HG03175 (cell line): ENCODE measurements at regions not wholly inside any gene's neighbourhood (a gene's known extent, or its start where the extent isn't known, plus 50 kb on each side); places are given as distances from the start of the nearest gene placed in this dataset.

Experiments
- ATAC-seq: cut with Tn5 transposase; IDR thresholded peaks from one replicate; pipeline ENCODE4 v1.9.1; 2021; ENCODE audit warnings: mild to moderate bottlenecking, moderate library complexity; ENCODE audit not compliant: unreplicated experiment

GRCh38 chrX:23524467-23524866 lies 142.8 kb upstream of the PRDX4 start:
- no peak for ATAC-seq

GRCh38 chrX:23525531-23525930 lies 141.8 kb upstream of the PRDX4 start:
- no peak for ATAC-seq

- ATAC-seq, result no peak
Observed at GRCh38 chrX:23540532-23540931, 126.8 kb upstream of the PRDX4 start.

- no peak for ATAC-seq
Observed at GRCh38 chrX:23548164-23548563, 119.1 kb upstream of the PRDX4 start.

- ATAC-seq, result no peak
Observed at GRCh38 chrX:23552303-23552702, 115.0 kb upstream of the PRDX4 start.

GRCh38 chrX:23554304-23554703 lies 113.0 kb upstream of the PRDX4 start:
- ATAC-seq, result no peak

- no peak for ATAC-seq
Observed at GRCh38 chrX:23557070-23557469, 110.2 kb upstream of the PRDX4 start.

- no peak for ATAC-seq
Observed at GRCh38 chrX:23559975-23560374, 107.3 kb upstream of the PRDX4 start.

- ATAC-seq, result no peak
Observed at GRCh38 chrX:23570674-23571343, 96.5 kb upstream of the PRDX4 start.

- no peak for ATAC-seq
Observed at GRCh38 chrX:23575281-23575680, 92.0 kb upstream of the PRDX4 start.

- no peak for ATAC-seq
Observed at GRCh38 chrX:23578079-23578478, 89.2 kb upstream of the PRDX4 start.

- no peak for ATAC-seq
Observed at GRCh38 chrX:23589496-23589895, 77.8 kb upstream of the PRDX4 start.

- ATAC-seq, result no peak
Observed at GRCh38 chrX:23592741-23593140, 74.6 kb upstream of the PRDX4 start.

- ATAC-seq, result no peak
Observed at GRCh38 chrX:23598575-23598974, 68.7 kb upstream of the PRDX4 start.

- no peak for ATAC-seq
Observed at GRCh38 chrX:23603501-23603900, 63.8 kb upstream of the PRDX4 start.

GRCh38 chrX:23610495-23610894 lies 56.8 kb upstream of the PRDX4 start:
- no peak for ATAC-seq

- ATAC-seq, result no peak
Observed at GRCh38 chrX:23612846-23613245, 54.4 kb upstream of the PRDX4 start.

- no peak for ATAC-seq
Observed at GRCh38 chrX:23616361-23616760, 50.9 kb upstream of the PRDX4 start.
